Erythroblast (primary cell): ENCODE measurements at regions not wholly inside any gene's neighbourhood (a gene's known extent, or its start where the extent isn't known, plus 50 kb on each side); places are given as distances from the start of the nearest gene placed in this dataset.

ENCODE experiments used
- GATA1 ChIP-seq: IDR thresholded peaks from 2 replicates; pipeline ENCODE4 v1.6.1; 2011; ENCODE audit warnings: low read depth, mild to moderate bottlenecking, control low read depth, low read length, moderate library complexity
- POLR2A ChIP-seq: IDR thresholded peaks from 2 replicates; pipeline ENCODE4 v1.6.1; 2011; ENCODE audit warnings: mild to moderate bottlenecking, low read length

GRCh38 chr18:38052879-38053590 is 487.4 kb upstream of the CELF4 start:
- no peak for TF ChIP-seq POLR2A
- TF ChIP-seq GATA1 = no peak
